Lower lobe of right lung (tissue), 2 donors: ENCODE measurements at regions not wholly inside any gene's neighbourhood (a gene's known extent, or its start where the extent isn't known, plus 50 kb on each side); places are given as distances from the start of the nearest gene placed in this dataset.

Experiments
- ATAC-seq, 2 donors: fragments of 200-7000 bp; cut with Tn5 transposase; one replicate each; pipeline ENCODE4 v1.9.1; 2020 to 2022; ENCODE audit warnings: mild to moderate bottlenecking in 2 of 2, moderate library complexity in 2 of 2
- DNase-seq: peaks from one replicate; pipeline ENCODE4 v3.0.0-alpha.2; 2020
- H3K27ac ChIP-seq: fragments of 200-600 bp; one replicate; pipeline ENCODE4 v1.8.0; 2022
- H3K27me3 ChIP-seq: fragments of 200-600 bp; one replicate; pipeline ENCODE4 v1.8.0; 2022; ENCODE audit warnings: low read depth
- H3K36me3 ChIP-seq: fragments of 200-600 bp; one replicate; pipeline ENCODE4 v1.8.0; 2022; ENCODE audit warnings: mild to moderate bottlenecking
- H3K4me1 ChIP-seq: fragments of 200-600 bp; one replicate; pipeline ENCODE4 v1.8.0; 2022
- H3K4me3 ChIP-seq: fragments of 200-600 bp; one replicate; pipeline ENCODE4 v1.8.0; 2022; ENCODE audit warnings: mild to moderate bottlenecking
- H3K9me3 ChIP-seq: fragments of 200-600 bp; one replicate; pipeline ENCODE4 v1.8.0; 2022
- intact Hi-C: fragments of 100-400 bp; cut with DNase I; formaldehyde crosslinking; loops from one replicate; pipeline ENCODE4 v1.11.0; 2022
- TF ChIP-seq, protein P1 (sequence below): fragments of 200-600 bp; IDR thresholded peaks from one replicate; pipeline ENCODE4 v1.8.0; 2022; ENCODE audit warnings: antibody characterized with exemption, mild to moderate bottlenecking
- donor health status: DM: no; HTN: yes; CAD: no; lungs with severe emphysema.

GRCh38 chr5:117102591-117102990 lies 528.0 kb upstream of the SEMA6A start:
- ATAC-seq (no peak), DNase-seq (no peak)
- H3K36me3 ChIP-seq: no peaks in the 10 kb centered on the region
- H3K4me3 ChIP-seq: no peak overlapping the region
- H3K9me3 ChIP-seq: no peaks in the 10 kb centered on the region
- H3K27me3 ChIP-seq: no peaks in the 10 kb centered on the region
- no peaks in the 10 kb centered on the region for H3K4me1 ChIP-seq
- intact Hi-C loops: no loop called here
- no peak overlapping the region for H3K27ac ChIP-seq
- TF ChIP-seq, protein P1, sequence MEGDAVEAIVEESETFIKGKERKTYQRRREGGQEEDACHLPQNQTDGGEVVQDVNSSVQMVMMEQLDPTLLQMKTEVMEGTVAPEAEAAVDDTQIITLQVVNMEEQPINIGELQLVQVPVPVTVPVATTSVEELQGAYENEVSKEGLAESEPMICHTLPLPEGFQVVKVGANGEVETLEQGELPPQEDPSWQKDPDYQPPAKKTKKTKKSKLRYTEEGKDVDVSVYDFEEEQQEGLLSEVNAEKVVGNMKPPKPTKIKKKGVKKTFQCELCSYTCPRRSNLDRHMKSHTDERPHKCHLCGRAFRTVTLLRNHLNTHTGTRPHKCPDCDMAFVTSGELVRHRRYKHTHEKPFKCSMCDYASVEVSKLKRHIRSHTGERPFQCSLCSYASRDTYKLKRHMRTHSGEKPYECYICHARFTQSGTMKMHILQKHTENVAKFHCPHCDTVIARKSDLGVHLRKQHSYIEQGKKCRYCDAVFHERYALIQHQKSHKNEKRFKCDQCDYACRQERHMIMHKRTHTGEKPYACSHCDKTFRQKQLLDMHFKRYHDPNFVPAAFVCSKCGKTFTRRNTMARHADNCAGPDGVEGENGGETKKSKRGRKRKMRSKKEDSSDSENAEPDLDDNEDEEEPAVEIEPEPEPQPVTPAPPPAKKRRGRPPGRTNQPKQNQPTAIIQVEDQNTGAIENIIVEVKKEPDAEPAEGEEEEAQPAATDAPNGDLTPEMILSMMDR: no peak

GRCh38 chr5:117100176-117100575 lies 525.6 kb upstream of the SEMA6A start:
- ATAC-seq: no peak
- Histone ChIP-seq H3K36me3 (no peaks in the 10 kb centered on the region), H3K27me3 (no peaks in the 10 kb centered on the region), H3K4me3 (no peak overlapping the region), H3K27ac (no peak overlapping the region), H3K9me3 (no peaks in the 10 kb centered on the region), H3K4me1 (no peaks in the 10 kb centered on the region)
- DNase-seq: no peak
- intact Hi-C loops: no loop called here
- TF ChIP-seq, protein P1: no peak

- intact Hi-C loops: no loop called here
- ATAC-seq: no peak
- Histone ChIP-seq H3K9me3 (no peaks in the 10 kb centered on the region), H3K4me3 (no peak overlapping the region), H3K27ac (no peak overlapping the region), H3K4me1 (no peaks in the 10 kb centered on the region), H3K36me3 (no peaks in the 10 kb centered on the region), H3K27me3 (no peaks in the 10 kb centered on the region)
- TF ChIP-seq, protein P1: no peak
- no peak for DNase-seq
Observed at GRCh38 chr5:117098094-117098493, 523.5 kb upstream of the SEMA6A start.

DNA sequence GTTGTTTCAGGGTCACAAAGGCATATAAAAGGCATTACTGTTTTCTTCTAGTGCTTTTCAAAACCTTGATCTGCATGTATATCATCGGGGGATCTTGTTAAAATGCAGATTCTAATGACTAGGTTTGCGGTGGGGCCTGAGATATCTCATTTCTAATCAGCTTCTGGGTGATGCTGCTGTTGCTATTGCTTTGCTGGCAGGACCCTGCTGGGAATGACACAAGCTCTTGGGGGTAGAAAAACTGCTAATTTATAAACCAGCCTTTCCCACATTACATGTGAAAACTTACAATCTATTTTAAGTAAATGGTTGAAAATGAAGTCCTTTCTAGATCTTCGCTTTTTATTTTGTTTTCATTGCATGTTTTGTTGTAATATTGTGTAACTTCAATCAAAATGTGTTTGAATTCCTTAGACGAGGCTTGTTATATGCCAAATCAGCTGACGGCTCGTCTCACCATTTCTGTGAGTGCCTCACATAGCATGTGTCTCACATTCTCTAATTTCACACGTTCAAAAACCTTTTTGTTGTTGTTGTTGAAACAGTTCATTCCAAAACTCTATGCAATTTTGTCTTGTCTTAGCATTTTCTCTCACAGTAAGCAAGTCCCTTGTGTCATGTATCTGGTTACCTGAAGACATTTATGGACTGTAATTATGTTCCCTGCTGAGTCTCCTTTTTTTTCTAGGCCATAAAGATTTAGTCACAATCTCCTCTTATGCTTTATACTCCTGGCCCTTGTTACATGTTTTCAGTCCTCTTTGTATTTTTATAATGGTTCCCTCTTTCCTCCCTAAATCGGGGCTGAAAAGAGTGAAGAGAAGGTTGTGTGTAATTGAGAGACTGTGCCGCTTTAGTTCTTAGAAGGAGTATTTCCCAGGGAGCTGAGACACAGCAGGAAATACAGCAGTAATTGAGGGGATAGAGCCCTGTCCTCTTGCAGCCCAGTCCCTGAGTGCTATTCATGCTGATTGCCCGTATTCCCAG lies 521.0 kb upstream of the SEMA6A start:
- Histone ChIP-seq H3K9me3 (no peaks in the 10 kb centered on the region), H3K36me3 (no peaks in the 10 kb centered on the region), H3K4me3 (no peak overlapping the region), H3K27me3 (no peaks in the 10 kb centered on the region), H3K4me1 (no peaks in the 10 kb centered on the region), H3K27ac (no peak overlapping the region)
- TF ChIP-seq, protein P1: no peak
- DNase-seq (no peak), ATAC-seq (no peak)
- intact Hi-C loops: no loop called here

- DNase-seq: no peak
- intact Hi-C loops: no loop called here
- no peaks in the 10 kb centered on the region for H3K27me3 ChIP-seq
- no peaks in the 10 kb centered on the region for H3K36me3 ChIP-seq
- TF ChIP-seq, protein P1: no peak
- no peaks in the 10 kb centered on the region for H3K4me1 ChIP-seq
- no peaks in the 10 kb centered on the region for H3K9me3 ChIP-seq
- ATAC-seq: no peak
- no peak overlapping the region for H3K27ac ChIP-seq
- no peak overlapping the region for H3K4me3 ChIP-seq
Observed at GRCh38 chr5:117094114-117094815, 519.6 kb upstream of the SEMA6A start.
